K562 (cell line): ENCODE measurements at regions not wholly inside any gene's neighbourhood (a gene's known extent, or its start where the extent isn't known, plus 50 kb on each side); places are given as distances from the start of the nearest gene placed in this dataset.

Experiments
- ATAC-seq: fragments of 200-7000 bp; cut with Tn5 transposase; 3 replicates; pipeline ENCODE4 v1.9.1; 2020; ENCODE audit warnings: moderate library complexity
- BruUV-seq: library from RNA; stranded (reverse); fragments of 400-500 nt; replicated peaks from 2 replicates; lab custom pipeline; 2021; lab: Mats Ljungman, UMichigan
- CTCF ChIA-PET: fragments of 300-600 bp; formaldehyde crosslinking; extraction: SDS; loops from one replicate; lab custom pipeline; 2021; ENCODE audit warnings: low intra/inter-chr PET ratio; lab: Yijun Ruan, JAX
- POLR2A ChIA-PET: fragments of 300-600, 350-650 bp; sonication (Branson Sonifier 250); formaldehyde crosslinking; extraction: SDS; loops from one replicate; lab custom pipeline; 2021; ENCODE audit warnings: antibody characterized with exemption, inconsistent platforms; lab: Yijun Ruan, JAX
- DNase-seq, 4 experiments: peaks; one replicate each; pipeline versions ENCODE4 v3.0.0 to v3.0.0-alpha.2; 2011 to 2018; ENCODE audit warnings: low spot score in 3 of 4, mixed read lengths in 3 of 4; ENCODE audit errors: extremely low read depth in 1 of 4
- FAIRE-seq: peaks from 2 replicates; lab custom pipeline; 2011; peaks lifted over from hg19 to GRCh38; lab: Jason Lieb, UNC
- H2AFZ ChIP-seq: 2 replicates; pipeline ENCODE4 v1.6.0; 2011; ENCODE audit warnings: low read depth, low read length, control low read depth, inconsistent platforms
- H3K27ac ChIP-seq: fragments of 200-600 bp; 3 replicates; pipeline ENCODE4 v1.8.0; 2011; ENCODE audit warnings: low read depth, mild to moderate bottlenecking, control low read depth, inconsistent platforms, low read length, moderate library complexity, mixed read lengths; ENCODE audit errors: extremely low read depth
- H3K27me3 ChIP-seq, 2 experiments: fragments of 300-600 bp in 1 of 2; 2 replicates in 1 of 2; 3 replicates in 1 of 2; pipeline versions ENCODE4 v1.6.0 to v1.8.0; 2011; ENCODE audit warnings: inconsistent platforms in 2 of 2, low read length in 2 of 2, mild to moderate bottlenecking in 1 of 2, mixed read lengths in 1 of 2, moderate library complexity in 1 of 2; ENCODE audit not compliant: control insufficient read depth in 2 of 2, insufficient read depth in 2 of 2
- H3K36me3 ChIP-seq: fragments of 300-600 bp; 3 replicates; pipeline ENCODE4 v1.8.0; 2011; ENCODE audit warnings: mild to moderate bottlenecking, low read length, inconsistent platforms; ENCODE audit not compliant: control insufficient read depth, insufficient read depth
- H3K4me1 ChIP-seq, 2 experiments: fragments of 200-600 bp in 1 of 2; replicated peaks in 1 of 2; 2 replicates in 1 of 2; 3 replicates in 1 of 2; pipeline versions ENCODE4 v1.5.1 to v1.8.0; 2011; ENCODE audit warnings: inconsistent platforms in 2 of 2, low read length in 2 of 2, mild to moderate bottlenecking in 1 of 2, mixed read lengths in 1 of 2, moderate library complexity in 1 of 2; ENCODE audit not compliant: control insufficient read depth in 2 of 2, insufficient read depth in 2 of 2
- H3K4me2 ChIP-seq: 2 replicates; pipeline ENCODE4 v1.6.1; 2011; ENCODE audit warnings: low read length, control low read depth, inconsistent platforms, mixed read lengths; ENCODE audit not compliant: insufficient read depth
- H3K4me3 ChIP-seq: fragments of 200-600 bp; sonication (generic), shearing (Covaris generic); 2 replicates; pipeline ENCODE4 v1.5.1; 2016; ENCODE audit warnings: control low read depth, inconsistent platforms
- H3K79me2 ChIP-seq: fragments of 200-600 bp; 3 replicates; pipeline ENCODE4 v1.8.0; 2011; ENCODE audit warnings: low read length, inconsistent platforms; ENCODE audit not compliant: control insufficient read depth, insufficient read depth
- H3K9ac ChIP-seq, 2 experiments: 2 replicates each; pipeline versions ENCODE4 v1.6.0 to v1.6.1; 2011; ENCODE audit warnings: low read depth in 2 of 2, low read length in 2 of 2, control low read depth in 1 of 2, inconsistent platforms in 1 of 2, mild to moderate bottlenecking in 1 of 2, mixed read lengths in 1 of 2; ENCODE audit not compliant: insufficient read depth in 1 of 2
- H3K9me1 ChIP-seq: one replicate; pipeline ENCODE4 v1.6.0; 2011; ENCODE audit warnings: inconsistent platforms, mild to moderate bottlenecking, low read length, moderate library complexity; ENCODE audit not compliant: control insufficient read depth, insufficient read depth
- H3K9me3 ChIP-seq: replicated peaks from 2 replicates; pipeline ENCODE4 v1.5.1; 2011; ENCODE audit warnings: low read depth, low read length, inconsistent platforms; ENCODE audit not compliant: control insufficient read depth, insufficient read depth
- H4K20me1 ChIP-seq: replicated peaks from 2 replicates; pipeline ENCODE4 v1.6.1; 2011; ENCODE audit warnings: low read length, inconsistent platforms, mixed read lengths; ENCODE audit not compliant: control insufficient read depth, insufficient read depth
- CSDE1 ChIP-seq, 2 experiments: fragments of 450-650 bp; IDR thresholded peaks; 2 replicates each; pipeline ENCODE4 v1.6.1; 2016; ENCODE audit warnings: mild to moderate bottlenecking in 1 of 2
- ELF1 ChIP-seq: fragments of 200-800 bp; sonication (Bioruptor generic); IDR thresholded peaks from 2 replicates; pipeline ENCODE4 v1.6.1; 2016; ENCODE audit warnings: missing genetic modification characterization, missing compliant biosample characterization
- ERF ChIP-seq: fragments of 450-650 bp; formaldehyde crosslinking; IDR thresholded peaks from 2 replicates; pipeline ENCODE4 v1.4.0; 2020; ENCODE audit warnings: mild to moderate bottlenecking, mixed read lengths
- FOXJ3 ChIP-seq: sonication (generic); formaldehyde crosslinking; IDR thresholded peaks from 2 replicates; pipeline ENCODE4 v1.4.0; 2020; ENCODE audit warnings: mild to moderate bottlenecking, missing genetic modification reagents
- MCM3 ChIP-seq: fragments of 450-650 bp; IDR thresholded peaks from 2 replicates; pipeline ENCODE4 v1.6.1; 2016
- MCM7 ChIP-seq, 2 experiments: fragments of 450-650 bp; IDR thresholded peaks; 2 replicates each; pipeline ENCODE4 v1.6.1; 2016 to 2018
- MTF1 ChIP-seq: fragments of 250-450 bp; sonication (Bioruptor Pico); IDR thresholded peaks from 2 replicates; pipeline ENCODE4 v1.9.0; 2021; ENCODE audit warnings: moderate library complexity, mild to moderate bottlenecking, inconsistent platforms, borderline replicate concordance
- SMARCA5 ChIP-seq: fragments of 450-650 bp; IDR thresholded peaks from 2 replicates; pipeline ENCODE4 v1.6.1; 2016
- SMARCB1 ChIP-seq: IDR thresholded peaks from 2 replicates; pipeline ENCODE4 v1.6.1; 2011; ENCODE audit warnings: improper control_type of control experiment, low read depth; ENCODE audit not compliant: insufficient read length
- XRCC5 ChIP-seq: fragments of 200-400 bp; formaldehyde crosslinking; IDR thresholded peaks from 2 replicates; pipeline ENCODE4 v1.6.1; 2017; ENCODE audit warnings: low read depth, mild to moderate bottlenecking, low read length
- ZFX ChIP-seq: sonication (generic); formaldehyde crosslinking; IDR thresholded peaks from 2 replicates; pipeline ENCODE4 v1.8.0; 2022; ENCODE audit warnings: mild to moderate bottlenecking, missing genetic modification reagents, moderate library complexity
- ZNF764 ChIP-seq: fragments of 250-450 bp; sonication (Bioruptor Pico); IDR thresholded peaks from 2 replicates; pipeline ENCODE4 v1.4.0; 2020; ENCODE audit warnings: low read depth, mild to moderate bottlenecking, moderate library complexity
- WGBS: fragments of 100-300 bp; shearing (Covaris generic); methylation state at CpG from one replicate; pipeline ENCODE4 v1.1.6; 2016; ENCODE audit warnings: low coverage, mixed read lengths; ENCODE audit not compliant: insufficient coverage; ENCODE audit errors: missing lambda C conversion rate; 5-methylcytosine and 5-hydroxymethylcytosine counted together
- in situ Hi-C: fragments of 300-500 bp; cut with MboI; formaldehyde crosslinking; loops from 4 replicates; pipeline ENCODE4 v1.15.0; 2018; ENCODE audit warnings: inconsistent platforms, mixed read lengths
- intact Hi-C: fragments of 100-400 bp; cut with micrococcal nuclease; formaldehyde crosslinking; loops from 2 replicates; pipeline ENCODE4 v1.14.2; 2022
- TF ChIP-seq, protein P1 (sequence below): fragments of 250-450 bp; sonication (Bioruptor Pico); IDR thresholded peaks from 2 replicates; pipeline ENCODE4 v1.8.0; 2021; ENCODE audit warnings: borderline replicate concordance, mild to moderate bottlenecking, moderate library complexity; ENCODE audit not compliant: poor library complexity, severe bottlenecking
- TF ChIP-seq, protein P2 (sequence below): fragments of 450-650 bp; IDR thresholded peaks from 2 replicates; pipeline ENCODE4 v1.6.1; 2018; ENCODE audit not compliant: partially characterized antibody
- TF ChIP-seq, protein P3 (sequence below): fragments of 450-650 bp; formaldehyde crosslinking; IDR thresholded peaks from 2 replicates; pipeline ENCODE4 v1.4.0; 2022; ENCODE audit warnings: mild to moderate bottlenecking, moderate library complexity

DNA sequence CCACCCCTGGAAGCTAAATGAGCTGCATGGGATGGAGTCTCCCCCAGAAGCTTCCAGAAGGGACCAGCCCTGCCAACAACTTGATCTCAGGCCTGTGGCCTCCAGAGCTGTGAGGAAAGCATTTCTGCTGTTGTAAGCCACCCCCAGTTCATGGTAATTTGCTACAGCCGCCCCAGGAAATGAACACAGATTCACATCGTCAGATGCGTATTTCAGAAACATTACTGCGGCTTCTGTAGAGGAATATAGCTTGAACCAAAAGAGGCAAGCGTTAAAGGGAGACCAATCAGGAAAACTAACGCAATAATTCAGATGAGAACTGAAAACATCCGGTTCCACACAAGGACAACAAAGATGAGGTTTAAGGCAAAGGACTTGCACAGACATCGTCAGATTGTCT, 128.4 kb upstream of the TBL1X start:
- H3K27ac ChIP-seq = no peak overlapping the region
- no peak for DNase-seq

DNA sequence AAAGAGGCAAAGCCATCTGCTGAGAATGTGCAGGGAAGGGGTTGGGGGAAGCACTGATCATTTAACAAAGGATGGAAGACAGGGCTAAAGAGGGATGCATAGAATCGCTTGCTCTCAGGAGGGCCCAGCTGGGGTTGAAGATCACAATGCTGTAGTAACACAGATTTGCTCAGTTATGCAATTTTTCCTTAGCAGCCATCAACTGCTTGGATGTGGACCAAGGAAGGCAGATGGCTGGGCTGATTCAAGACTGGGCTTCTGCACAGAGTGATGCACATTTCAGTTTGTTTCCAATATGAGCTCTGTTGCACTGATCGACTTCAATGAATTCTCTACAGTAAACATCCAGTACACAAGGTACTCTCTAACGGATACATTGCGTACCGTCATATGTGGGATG, 127.8 kb upstream of the TBL1X start:
- intact Hi-C loops = no loop called here
- Histone ChIP-seq H3K27ac (no peak overlapping the region), H4K20me1 (no peaks in the 10 kb centered on the region), H3K79me2 (no peaks in the 10 kb centered on the region), H3K9me3 (no peaks in the 10 kb centered on the region), H3K9me1 (no peaks in the 10 kb centered on the region), H3K36me3 (no peaks in the 10 kb centered on the region), H3K4me3 (no peak overlapping the region), H3K9ac (no peak overlapping the region), H2AFZ (no peak overlapping the region), H3K4me2 (no peak overlapping the region), H3K27me3 (no peaks in the 10 kb centered on the region), H3K4me1 (peaks cover 4 to 17% of the 10 kb centered on the region in 2 experiments)
- DNase-seq (no peak), ATAC-seq (no peak), FAIRE-seq (no peak)
- 58% methylated on average over 5 of the region's 5 CpGs for WGBS
- CTCF ChIA-PET = no interaction called here
- BruUV-seq = no TSS peak
- POLR2A ChIA-PET = no interaction called here
- in situ Hi-C loops = no loop called here
- TF ChIP-seq, protein P1, sequence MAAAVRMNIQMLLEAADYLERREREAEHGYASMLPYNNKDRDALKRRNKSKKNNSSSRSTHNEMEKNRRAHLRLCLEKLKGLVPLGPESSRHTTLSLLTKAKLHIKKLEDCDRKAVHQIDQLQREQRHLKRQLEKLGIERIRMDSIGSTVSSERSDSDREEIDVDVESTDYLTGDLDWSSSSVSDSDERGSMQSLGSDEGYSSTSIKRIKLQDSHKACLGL = no peak
- TF ChIP-seq SMARCA5 = no peak
- TF ChIP-seq, protein P2, sequence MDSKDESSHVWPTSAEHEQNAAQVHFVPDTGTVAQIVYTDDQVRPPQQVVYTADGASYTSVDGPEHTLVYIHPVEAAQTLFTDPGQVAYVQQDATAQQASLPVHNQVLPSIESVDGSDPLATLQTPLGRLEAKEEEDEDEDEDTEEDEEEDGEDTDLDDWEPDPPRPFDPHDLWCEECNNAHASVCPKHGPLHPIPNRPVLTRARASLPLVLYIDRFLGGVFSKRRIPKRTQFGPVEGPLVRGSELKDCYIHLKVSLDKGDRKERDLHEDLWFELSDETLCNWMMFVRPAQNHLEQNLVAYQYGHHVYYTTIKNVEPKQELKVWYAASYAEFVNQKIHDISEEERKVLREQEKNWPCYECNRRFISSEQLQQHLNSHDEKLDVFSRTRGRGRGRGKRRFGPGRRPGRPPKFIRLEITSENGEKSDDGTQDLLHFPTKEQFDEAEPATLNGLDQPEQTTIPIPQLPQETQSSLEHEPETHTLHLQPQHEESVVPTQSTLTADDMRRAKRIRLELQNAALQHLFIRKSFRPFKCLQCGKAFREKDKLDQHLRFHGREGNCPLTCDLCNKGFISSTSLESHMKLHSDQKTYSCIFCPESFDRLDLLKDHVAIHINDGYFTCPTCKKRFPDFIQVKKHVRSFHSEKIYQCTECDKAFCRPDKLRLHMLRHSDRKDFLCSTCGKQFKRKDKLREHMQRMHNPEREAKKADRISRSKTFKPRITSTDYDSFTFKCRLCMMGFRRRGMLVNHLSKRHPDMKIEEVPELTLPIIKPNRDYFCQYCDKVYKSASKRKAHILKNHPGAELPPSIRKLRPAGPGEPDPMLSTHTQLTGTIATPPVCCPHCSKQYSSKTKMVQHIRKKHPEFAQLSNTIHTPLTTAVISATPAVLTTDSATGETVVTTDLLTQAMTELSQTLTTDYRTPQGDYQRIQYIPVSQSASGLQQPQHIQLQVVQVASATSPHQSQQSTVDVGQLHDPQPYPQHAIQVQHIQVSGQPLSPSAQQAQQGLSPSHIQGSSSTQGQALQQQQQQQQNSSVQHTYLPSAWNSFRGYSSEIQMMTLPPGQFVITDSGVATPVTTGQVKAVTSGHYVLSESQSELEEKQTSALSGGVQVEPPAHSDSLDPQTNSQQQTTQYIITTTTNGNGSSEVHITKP = no peak
- no peak for TF ChIP-seq ZNF764 (CRISPR knock-in tag)
- TF ChIP-seq ELF1 = no peak
- TF ChIP-seq ZFX (CRISPR knock-in tag) = no peak
- no peak for TF ChIP-seq CSDE1 (IDR thresholded peaks at IDR 0.05)
- TF ChIP-seq MTF1 (CRISPR knock-in tag) = no peak
- TF ChIP-seq MCM7 (IDR thresholded peaks at IDR 0.05) = no peak
- TF ChIP-seq ERF (CRISPR knock-in tag) = no peak
- TF ChIP-seq, protein P3, sequence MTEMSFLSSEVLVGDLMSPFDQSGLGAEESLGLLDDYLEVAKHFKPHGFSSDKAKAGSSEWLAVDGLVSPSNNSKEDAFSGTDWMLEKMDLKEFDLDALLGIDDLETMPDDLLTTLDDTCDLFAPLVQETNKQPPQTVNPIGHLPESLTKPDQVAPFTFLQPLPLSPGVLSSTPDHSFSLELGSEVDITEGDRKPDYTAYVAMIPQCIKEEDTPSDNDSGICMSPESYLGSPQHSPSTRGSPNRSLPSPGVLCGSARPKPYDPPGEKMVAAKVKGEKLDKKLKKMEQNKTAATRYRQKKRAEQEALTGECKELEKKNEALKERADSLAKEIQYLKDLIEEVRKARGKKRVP (CRISPR knock-in tag) = no peak
- no peak for TF ChIP-seq XRCC5

More for the DNA sequence above, 128.4 kb upstream of the TBL1X start:
- ATAC-seq (no peak), FAIRE-seq (no peak)
- BruUV-seq = no TSS peak
- Histone ChIP-seq H3K4me2 (no peak overlapping the region), H3K9me1 (no peaks in the 10 kb centered on the region), H4K20me1 (no peaks in the 10 kb centered on the region), H2AFZ (no peak overlapping the region), H3K9me3 (no peaks in the 10 kb centered on the region), H3K4me3 (no peak overlapping the region), H3K27me3 (no peaks in the 10 kb centered on the region), H3K36me3 (no peaks in the 10 kb centered on the region), H3K9ac (no peak overlapping the region), H3K79me2 (no peaks in the 10 kb centered on the region), H3K4me1 (peaks cover 4 to 13% of the 10 kb centered on the region in 2 experiments)
- in situ Hi-C loops = no loop called here
- CTCF ChIA-PET = no interaction called here
- intact Hi-C loops = no loop called here
- POLR2A ChIA-PET = no interaction called here
- 74% methylated on average over 7 of the region's 8 CpGs for WGBS
- TF ChIP-seq FOXJ3 (CRISPR knock-in tag) (no peak), SMARCB1 (no peak), MCM3 (no peak)
